ENCODE measurements at regions not wholly inside any gene's neighbourhood (a gene's known extent, or its start where the extent isn't known, plus 50 kb on each side); places are given as distances from the start of the nearest gene placed in this dataset.

GRCh38 chr14:35991356-35991755 is 165.2 kb downstream of the BRMS1L start:
- DNase-seq (ENCODE audit: low read depth in 4 of 4, low spot score in 3 of 4): no peak

DNA sequence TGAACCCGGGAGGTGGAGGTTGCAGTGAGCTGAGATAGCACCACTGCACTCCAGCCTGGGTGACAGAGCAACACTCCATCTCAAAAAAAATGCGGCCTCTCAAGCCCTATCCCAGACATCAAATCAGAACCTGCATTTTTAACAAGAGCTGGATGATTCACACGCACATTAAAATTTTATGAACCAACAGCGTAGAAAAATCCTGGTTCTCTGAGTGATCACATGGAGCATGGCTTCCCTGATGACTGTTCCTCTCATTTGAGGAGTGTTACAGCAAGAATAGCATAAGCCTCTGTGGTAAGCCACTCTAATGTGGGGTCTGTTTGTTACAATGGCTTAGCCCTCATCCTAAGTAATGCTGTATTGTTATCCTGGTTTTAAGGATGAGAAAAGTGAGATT is 163.6 kb downstream of the BRMS1L start:
- no peak for DNase-seq (ENCODE audit: low read depth in 4 of 4, low spot score in 3 of 4)

DNA sequence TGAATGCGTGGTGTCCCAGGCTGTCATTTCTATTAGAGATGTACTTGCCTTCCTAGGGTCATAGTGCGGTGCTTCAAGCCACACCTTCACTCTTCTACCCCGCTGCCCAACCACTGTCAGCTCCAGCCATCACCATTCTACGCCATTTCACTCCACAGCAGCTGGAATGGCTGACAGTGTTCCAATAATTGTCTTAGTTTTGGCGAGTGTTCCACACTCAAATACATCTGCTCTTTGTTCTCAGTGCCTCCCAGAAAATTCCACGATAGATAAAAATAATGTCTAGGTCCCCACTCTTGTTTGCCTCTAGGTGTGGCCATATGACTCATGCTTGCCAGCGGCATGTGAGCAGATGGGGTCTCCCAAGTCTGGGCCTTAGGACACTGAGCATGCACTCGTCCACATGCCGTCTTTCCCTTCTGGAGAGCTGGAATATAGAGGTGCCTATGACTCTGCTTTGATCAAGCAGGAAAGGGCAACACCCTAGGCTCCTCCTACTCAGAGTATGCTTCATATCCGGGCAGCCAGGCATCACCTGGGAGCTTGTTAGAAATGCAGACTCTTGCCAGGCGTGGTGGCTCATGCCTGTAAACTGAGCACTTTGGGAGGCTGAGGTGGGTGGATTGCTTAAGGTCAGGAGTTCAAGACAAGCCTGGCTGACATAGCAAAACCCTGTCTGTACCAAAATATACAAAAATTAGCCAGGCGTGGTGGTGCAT is 163.0 kb downstream of the BRMS1L start:
- no peak for DNase-seq (ENCODE audit: low read depth in 4 of 4, low spot score in 3 of 4)

- DNase-seq (ENCODE audit: low read depth in 4 of 4, low spot score in 3 of 4): no peak
Measured at GRCh38 chr14:35988550-35988949, 162.4 kb downstream of the BRMS1L start.

- DNase-seq (ENCODE audit: low read depth in 4 of 4, low spot score in 3 of 4): no peak
Measured at GRCh38 chr14:35987731-35988130, 161.6 kb downstream of the BRMS1L start.

DNA sequence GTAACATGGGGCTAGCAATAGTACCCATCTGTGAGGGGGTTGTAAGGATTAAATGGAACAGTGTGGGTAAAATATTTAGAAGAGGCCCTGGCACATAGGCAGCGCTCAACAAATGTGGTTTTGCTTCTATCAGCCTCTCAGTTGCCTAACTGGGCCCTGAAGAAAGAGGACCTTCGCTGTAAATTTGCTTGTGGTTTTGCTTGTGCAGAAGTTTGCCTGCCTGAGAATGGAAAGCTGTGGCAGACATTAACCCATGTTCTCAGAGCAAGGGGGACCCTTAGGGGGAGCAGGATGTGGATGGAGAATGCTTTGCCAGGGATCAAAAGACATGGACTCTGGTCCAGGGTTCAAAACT is 160.1 kb downstream of the BRMS1L start:
- DNase-seq (ENCODE audit: low read depth in 4 of 4, low spot score in 3 of 4): no peak

DNA sequence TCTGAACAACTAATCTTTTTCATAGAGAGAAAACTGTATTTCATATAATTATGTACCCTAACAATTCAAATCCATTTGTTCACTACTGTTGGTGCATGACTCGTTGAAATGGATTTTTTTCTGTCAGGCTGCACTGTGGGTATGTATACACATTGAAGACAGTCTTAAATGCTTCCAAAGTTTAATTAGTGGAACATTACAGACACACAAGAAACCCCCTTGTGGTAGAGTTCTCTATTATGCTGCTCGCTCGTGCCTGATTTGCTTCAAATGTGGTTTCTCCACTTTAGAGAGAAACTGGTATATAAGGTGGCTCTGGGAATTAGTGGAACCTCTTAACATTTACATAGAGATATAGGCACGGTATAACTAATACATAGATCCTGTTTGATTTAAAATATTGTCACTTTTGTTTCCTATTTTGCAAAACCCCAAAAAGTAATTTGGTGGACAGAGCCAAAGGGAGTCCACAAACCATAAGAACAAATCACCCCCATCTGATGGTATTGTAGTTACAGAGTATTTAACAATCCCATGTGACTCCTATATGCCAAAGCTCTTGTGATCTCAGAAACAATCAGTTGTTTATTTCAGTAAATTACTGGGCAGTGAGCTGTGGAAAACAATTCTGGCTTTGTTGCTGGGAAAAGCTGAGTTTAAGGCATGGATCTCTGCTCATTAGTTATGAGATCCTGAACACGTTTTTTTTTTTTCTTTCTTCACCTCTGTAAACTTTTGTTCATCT is 159.5 kb downstream of the BRMS1L start:
- DNase-seq (ENCODE audit: low read depth in 4 of 4, low spot score in 3 of 4): no peak

DNA sequence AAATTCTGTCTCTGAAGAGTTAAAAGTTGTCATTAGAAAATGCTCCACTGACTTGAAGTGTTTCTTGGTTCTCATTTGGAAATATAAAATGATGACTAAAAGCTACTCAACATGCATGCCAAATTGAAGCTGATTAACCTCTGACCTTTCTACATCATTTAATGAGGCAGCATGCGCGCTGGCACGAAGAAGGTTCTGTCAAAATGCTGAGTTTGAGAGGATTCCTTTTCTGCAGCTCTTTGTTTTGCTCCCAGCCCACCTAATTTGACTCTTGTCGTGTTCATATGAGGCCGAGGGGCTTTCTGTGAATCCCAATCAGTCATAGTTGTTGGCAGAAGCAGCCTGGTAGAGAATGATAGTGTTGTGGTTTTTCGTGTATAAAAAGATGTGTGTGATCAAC is 153.4 kb downstream of the BRMS1L start:
- no peak for DNase-seq (ENCODE audit: low read depth in 4 of 4, low spot score in 3 of 4)

- no peak for DNase-seq (ENCODE audit: low read depth in 4 of 4, low spot score in 3 of 4)
Measured at GRCh38 chr14:35978561-35978960, 152.4 kb downstream of the BRMS1L start.

- DNase-seq (ENCODE audit: low read depth in 4 of 4, low spot score in 3 of 4): no peak
Measured at GRCh38 chr14:35975814-35976213, 149.7 kb downstream of the BRMS1L start.

- no peak for DNase-seq (ENCODE audit: low read depth in 4 of 4, low spot score in 3 of 4)
Measured at GRCh38 chr14:35973770-35974169, 147.6 kb downstream of the BRMS1L start.

- no peak for DNase-seq (ENCODE audit: low read depth in 4 of 4, low spot score in 3 of 4)
Measured at GRCh38 chr14:35971965-35972630, 146.0 kb downstream of the BRMS1L start.

DNA sequence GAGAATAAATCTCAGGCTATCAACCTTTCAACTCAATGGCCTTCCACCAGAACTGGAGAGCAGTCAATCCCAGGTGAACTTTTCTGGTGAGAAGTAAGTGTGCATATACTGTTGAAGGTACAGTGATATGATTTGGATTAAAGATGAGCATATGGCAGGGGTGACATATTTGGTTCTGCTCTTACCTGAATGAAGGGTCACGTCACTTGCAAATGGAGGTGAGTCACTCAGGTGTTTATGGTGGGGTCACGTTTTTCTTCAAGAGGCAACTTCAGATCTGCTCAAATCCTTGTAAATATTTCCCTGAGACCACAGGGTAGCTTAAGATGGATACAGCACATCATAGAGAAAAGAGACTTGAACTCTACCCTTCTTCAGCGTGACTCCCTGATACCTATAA is 143.2 kb downstream of the BRMS1L start:
- no peak for DNase-seq (ENCODE audit: low read depth in 4 of 4, low spot score in 3 of 4)

DNA sequence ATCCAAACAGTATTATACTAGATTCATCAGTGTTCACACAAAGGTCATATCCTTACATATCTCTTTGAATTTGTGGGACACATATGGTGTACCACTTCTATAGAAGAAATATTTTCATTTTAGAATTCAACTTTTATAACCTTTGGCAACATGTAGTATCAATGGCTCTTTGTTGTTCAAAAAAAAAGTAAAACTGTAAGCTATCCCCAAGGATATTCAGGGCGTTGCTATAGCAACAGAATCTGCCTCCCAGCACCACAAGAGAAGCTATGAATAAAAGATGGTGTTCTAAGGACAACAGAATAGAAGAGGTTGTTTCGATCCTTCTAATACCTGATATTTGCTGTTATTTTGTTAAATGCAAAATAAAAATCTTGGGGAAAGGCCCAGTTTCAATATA is 139.3 kb downstream of the BRMS1L start:
- DNase-seq (ENCODE audit: low read depth in 4 of 4, low spot score in 3 of 4): no peak

- no peak for DNase-seq (ENCODE audit: low read depth in 4 of 4, low spot score in 3 of 4)
Measured at GRCh38 chr14:35964697-35965286, 138.7 kb downstream of the BRMS1L start.

- DNase-seq (ENCODE audit: low read depth in 4 of 4, low spot score in 3 of 4): no peak
Measured at GRCh38 chr14:35963209-35963608, 137.1 kb downstream of the BRMS1L start.

DNA sequence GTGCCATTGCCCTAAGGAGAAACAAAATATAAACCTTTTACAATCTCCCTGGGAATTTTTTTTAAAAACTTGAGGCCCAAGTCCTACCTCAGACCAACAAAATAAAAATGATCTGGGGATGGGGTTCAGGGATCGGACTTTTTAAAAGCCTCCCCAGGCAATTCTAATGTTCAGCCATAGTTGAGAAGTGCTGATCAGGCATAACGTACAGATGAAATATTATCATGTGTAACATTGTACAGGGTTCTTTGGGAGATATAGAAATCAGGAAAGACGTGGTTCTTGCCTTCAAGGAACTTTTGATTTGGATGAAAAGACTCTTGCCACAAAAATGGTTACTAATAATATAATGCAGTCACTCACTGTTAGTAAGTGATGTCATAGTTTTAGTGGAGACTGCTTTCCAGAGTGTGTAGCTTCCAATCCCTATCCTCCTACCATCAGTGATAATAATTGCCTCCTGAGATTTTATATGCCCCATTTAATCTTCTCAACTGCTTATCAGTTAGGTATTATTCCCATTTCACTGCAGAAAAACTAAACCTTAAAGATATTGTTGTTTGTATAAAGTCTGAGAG is 135.6 kb downstream of the BRMS1L start:
- no peak for DNase-seq (ENCODE audit: low read depth in 4 of 4, low spot score in 3 of 4)

GRCh38 chr14:35959835-35960234 is 133.7 kb downstream of the BRMS1L start:
- no peak for DNase-seq (ENCODE audit: low read depth in 4 of 4, low spot score in 3 of 4)

DNA sequence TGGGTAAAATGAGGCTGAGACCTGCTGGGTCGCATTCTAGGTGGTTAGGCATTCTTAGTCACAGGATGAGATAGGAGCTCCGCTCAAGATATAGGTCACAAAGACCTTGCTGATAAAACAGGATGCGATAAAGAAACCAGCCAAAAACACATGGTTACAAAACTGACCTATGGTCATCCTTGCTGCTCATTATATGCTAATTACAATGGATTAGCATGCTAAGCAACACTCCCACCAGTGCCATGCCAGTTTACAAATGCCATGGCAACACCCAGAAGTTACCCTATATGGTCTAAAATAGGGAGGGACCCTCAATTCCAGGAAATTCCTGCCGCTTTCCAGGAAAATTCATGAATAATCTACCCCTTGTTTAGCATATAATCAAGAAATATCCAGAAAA is 132.4 kb downstream of the BRMS1L start:
- DNase-seq (ENCODE audit: low read depth in 4 of 4, low spot score in 3 of 4): no peak

GRCh38 chr14:35956376-35957085 is 130.4 kb downstream of the BRMS1L start:
- DNase-seq (ENCODE audit: low read depth in 4 of 4, low spot score in 3 of 4): no peak

DNA sequence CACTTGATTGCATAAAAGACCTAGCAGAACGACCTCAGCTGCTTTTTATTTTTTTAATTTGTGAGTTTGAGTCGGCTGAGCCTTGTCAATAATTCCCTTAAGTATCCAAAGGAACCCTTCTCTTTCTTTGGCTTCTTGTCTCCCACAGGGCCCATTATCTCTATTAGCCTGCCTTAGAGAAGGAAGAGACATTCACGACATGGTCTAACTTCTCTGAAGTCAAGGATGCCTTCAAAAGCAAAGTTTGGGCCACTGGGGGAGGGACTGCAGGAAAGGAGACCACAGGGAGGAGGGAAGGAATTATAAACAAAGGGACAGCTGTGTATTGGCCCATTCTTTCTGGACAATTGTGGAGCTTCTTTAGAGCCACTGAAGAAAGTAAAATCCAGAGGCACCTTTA is 126.4 kb downstream of the BRMS1L start:
- DNase-seq (ENCODE audit: low read depth in 4 of 4, low spot score in 3 of 4): no peak

All from left renal pelvis (tissue), 4 donors.